ENCODE measurements at regions not wholly inside any gene's neighbourhood (a gene's known extent, or its start where the extent isn't known, plus 50 kb on each side); places are given as distances from the start of the nearest gene placed in this dataset.

- Mint-ChIP-seq H3K36me3 (ENCODE audit: low read depth) (no peaks in the 10 kb centered on the region), H3K4me3 (no peak overlapping the region), H3K27ac (no peak overlapping the region), H3K9me3 (no peaks in the 10 kb centered on the region), H3K27me3 (ENCODE audit: insufficient read depth, low read depth, poor library complexity) (no peaks in the 10 kb centered on the region), H3K4me1 (no peaks in the 10 kb centered on the region)
- Histone ChIP-seq H3F3A (replicated peaks; ENCODE audit: low read depth) (no peaks in the 10 kb centered on the region), H3K4me3 (no peak overlapping the region), H3K4me2 (no peak overlapping the region), H4K20me1 (replicated peaks; ENCODE audit: insufficient read depth) (no peaks in the 10 kb centered on the region), H3K27me3 (ENCODE audit: insufficient read depth) (no peaks in the 10 kb centered on the region), H2AFZ (no peak overlapping the region), H3K79me2 (replicated peaks; ENCODE audit: insufficient read depth) (no peaks in the 10 kb centered on the region), H3K9me2 (ENCODE audit: insufficient read depth) (no peaks in the 10 kb centered on the region), H3K4me1 (ENCODE audit: insufficient read depth) (no peaks in the 10 kb centered on the region), H3K27ac (ENCODE audit: low read depth) (no peak overlapping the region), H3K36me3 (ENCODE audit: insufficient read depth) (no peaks in the 10 kb centered on the region)
- no peak for ATAC-seq
- TF ChIP-seq STAT1 (IDR thresholded peaks at IDR 0.05; ENCODE audit: unreplicated experiment) (no peak), JUNB (IDR thresholded peaks at IDR 0.05; ENCODE audit: unreplicated experiment) (no peak), EZH2phosphoT487 (IDR thresholded peaks at IDR 0.05; ENCODE audit: unreplicated experiment) (no peak), ZNF331 (CRISPR knock-in tag; IDR thresholded peaks at IDR 0.05; ENCODE audit: low read depth) (no peak), CREB1 (CRISPR knock-in tag; IDR thresholded peaks at IDR 0.05; ENCODE audit: low read depth) (no peak), NANOG (IDR thresholded peaks at IDR 0.05; ENCODE audit: borderline replicate concordance) (no peak), ZNF114 (CRISPR knock-in tag; IDR thresholded peaks at IDR 0.05) (no peak), POLR2AphosphoS5 (IDR thresholded peaks at IDR 0.05; ENCODE audit: low read depth) (no peak), EZH2 (IDR thresholded peaks at IDR 0.05; ENCODE audit: low read depth, unreplicated experiment) (no peak)
- TF ChIP-seq, protein P1, sequence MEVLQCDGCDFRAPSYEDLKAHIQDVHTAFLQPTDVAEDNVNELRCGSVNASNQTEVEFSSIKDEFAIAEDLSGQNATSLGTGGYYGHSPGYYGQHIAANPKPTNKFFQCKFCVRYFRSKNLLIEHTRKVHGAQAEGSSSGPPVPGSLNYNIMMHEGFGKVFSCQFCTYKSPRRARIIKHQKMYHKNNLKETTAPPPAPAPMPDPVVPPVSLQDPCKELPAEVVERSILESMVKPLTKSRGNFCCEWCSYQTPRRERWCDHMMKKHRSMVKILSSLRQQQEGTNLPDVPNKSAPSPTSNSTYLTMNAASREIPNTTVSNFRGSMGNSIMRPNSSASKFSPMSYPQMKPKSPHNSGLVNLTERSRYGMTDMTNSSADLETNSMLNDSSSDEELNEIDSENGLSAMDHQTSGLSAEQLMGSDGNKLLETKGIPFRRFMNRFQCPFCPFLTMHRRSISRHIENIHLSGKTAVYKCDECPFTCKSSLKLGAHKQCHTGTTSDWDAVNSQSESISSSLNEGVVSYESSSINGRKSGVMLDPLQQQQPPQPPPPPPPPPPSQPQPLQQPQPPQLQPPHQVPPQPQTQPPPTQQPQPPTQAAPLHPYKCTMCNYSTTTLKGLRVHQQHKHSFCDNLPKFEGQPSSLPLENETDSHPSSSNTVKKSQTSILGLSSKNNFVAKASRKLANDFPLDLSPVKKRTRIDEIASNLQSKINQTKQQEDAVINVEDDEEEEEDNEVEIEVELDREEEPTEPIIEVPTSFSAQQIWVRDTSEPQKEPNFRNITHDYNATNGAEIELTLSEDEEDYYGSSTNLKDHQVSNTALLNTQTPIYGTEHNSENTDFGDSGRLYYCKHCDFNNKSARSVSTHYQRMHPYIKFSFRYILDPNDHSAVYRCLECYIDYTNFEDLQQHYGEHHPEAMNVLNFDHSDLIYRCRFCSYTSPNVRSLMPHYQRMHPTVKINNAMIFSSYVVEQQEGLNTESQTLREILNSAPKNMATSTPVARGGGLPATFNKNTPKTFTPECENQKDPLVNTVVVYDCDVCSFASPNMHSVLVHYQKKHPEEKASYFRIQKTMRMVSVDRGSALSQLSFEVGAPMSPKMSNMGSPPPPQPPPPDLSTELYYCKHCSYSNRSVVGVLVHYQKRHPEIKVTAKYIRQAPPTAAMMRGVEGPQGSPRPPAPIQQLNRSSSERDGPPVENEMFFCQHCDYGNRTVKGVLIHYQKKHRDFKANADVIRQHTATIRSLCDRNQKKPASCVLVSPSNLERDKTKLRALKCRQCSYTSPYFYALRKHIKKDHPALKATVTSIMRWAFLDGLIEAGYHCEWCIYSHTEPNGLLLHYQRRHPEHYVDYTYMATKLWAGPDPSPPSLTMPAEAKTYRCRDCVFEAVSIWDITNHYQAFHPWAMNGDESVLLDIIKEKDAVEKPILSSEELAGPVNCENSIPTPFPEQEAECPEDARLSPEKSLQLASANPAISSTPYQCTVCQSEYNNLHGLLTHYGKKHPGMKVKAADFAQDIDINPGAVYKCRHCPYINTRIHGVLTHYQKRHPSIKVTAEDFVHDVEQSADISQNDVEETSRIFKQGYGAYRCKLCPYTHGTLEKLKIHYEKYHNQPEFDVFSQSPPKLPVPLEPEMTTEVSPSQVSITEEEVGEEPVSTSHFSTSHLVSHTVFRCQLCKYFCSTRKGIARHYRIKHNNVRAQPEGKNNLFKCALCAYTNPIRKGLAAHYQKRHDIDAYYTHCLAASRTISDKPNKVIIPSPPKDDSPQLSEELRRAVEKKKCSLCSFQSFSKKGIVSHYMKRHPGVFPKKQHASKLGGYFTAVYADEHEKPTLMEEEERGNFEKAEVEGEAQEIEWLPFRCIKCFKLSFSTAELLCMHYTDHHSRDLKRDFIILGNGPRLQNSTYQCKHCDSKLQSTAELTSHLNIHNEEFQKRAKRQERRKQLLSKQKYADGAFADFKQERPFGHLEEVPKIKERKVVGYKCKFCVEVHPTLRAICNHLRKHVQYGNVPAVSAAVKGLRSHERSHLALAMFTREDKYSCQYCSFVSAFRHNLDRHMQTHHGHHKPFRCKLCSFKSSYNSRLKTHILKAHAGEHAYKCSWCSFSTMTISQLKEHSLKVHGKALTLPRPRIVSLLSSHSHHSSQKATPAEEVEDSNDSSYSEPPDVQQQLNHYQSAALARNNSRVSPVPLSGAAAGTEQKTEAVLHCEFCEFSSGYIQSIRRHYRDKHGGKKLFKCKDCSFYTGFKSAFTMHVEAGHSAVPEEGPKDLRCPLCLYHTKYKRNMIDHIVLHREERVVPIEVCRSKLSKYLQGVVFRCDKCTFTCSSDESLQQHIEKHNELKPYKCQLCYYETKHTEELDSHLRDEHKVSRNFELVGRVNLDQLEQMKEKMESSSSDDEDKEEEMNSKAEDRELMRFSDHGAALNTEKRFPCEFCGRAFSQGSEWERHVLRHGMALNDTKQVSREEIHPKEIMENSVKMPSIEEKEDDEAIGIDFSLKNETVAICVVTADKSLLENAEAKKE (CRISPR knock-in tag; IDR thresholded peaks at IDR 0.05), result no peak
- TF ChIP-seq, protein P2, sequence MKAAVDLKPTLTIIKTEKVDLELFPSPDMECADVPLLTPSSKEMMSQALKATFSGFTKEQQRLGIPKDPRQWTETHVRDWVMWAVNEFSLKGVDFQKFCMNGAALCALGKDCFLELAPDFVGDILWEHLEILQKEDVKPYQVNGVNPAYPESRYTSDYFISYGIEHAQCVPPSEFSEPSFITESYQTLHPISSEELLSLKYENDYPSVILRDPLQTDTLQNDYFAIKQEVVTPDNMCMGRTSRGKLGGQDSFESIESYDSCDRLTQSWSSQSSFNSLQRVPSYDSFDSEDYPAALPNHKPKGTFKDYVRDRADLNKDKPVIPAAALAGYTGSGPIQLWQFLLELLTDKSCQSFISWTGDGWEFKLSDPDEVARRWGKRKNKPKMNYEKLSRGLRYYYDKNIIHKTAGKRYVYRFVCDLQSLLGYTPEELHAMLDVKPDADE (IDR thresholded peaks at IDR 0.05), result no peak
- TF ChIP-seq, protein P3, sequence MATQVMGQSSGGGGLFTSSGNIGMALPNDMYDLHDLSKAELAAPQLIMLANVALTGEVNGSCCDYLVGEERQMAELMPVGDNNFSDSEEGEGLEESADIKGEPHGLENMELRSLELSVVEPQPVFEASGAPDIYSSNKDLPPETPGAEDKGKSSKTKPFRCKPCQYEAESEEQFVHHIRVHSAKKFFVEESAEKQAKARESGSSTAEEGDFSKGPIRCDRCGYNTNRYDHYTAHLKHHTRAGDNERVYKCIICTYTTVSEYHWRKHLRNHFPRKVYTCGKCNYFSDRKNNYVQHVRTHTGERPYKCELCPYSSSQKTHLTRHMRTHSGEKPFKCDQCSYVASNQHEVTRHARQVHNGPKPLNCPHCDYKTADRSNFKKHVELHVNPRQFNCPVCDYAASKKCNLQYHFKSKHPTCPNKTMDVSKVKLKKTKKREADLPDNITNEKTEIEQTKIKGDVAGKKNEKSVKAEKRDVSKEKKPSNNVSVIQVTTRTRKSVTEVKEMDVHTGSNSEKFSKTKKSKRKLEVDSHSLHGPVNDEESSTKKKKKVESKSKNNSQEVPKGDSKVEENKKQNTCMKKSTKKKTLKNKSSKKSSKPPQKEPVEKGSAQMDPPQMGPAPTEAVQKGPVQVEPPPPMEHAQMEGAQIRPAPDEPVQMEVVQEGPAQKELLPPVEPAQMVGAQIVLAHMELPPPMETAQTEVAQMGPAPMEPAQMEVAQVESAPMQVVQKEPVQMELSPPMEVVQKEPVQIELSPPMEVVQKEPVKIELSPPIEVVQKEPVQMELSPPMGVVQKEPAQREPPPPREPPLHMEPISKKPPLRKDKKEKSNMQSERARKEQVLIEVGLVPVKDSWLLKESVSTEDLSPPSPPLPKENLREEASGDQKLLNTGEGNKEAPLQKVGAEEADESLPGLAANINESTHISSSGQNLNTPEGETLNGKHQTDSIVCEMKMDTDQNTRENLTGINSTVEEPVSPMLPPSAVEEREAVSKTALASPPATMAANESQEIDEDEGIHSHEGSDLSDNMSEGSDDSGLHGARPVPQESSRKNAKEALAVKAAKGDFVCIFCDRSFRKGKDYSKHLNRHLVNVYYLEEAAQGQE (IDR thresholded peaks at IDR 0.05; ENCODE audit: unreplicated experiment), result no peak
- TF ChIP-seq, protein P4, sequence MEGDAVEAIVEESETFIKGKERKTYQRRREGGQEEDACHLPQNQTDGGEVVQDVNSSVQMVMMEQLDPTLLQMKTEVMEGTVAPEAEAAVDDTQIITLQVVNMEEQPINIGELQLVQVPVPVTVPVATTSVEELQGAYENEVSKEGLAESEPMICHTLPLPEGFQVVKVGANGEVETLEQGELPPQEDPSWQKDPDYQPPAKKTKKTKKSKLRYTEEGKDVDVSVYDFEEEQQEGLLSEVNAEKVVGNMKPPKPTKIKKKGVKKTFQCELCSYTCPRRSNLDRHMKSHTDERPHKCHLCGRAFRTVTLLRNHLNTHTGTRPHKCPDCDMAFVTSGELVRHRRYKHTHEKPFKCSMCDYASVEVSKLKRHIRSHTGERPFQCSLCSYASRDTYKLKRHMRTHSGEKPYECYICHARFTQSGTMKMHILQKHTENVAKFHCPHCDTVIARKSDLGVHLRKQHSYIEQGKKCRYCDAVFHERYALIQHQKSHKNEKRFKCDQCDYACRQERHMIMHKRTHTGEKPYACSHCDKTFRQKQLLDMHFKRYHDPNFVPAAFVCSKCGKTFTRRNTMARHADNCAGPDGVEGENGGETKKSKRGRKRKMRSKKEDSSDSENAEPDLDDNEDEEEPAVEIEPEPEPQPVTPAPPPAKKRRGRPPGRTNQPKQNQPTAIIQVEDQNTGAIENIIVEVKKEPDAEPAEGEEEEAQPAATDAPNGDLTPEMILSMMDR (conservative IDR thresholded peaks at IDR 0.05; ENCODE audit: low read depth in 2 of 2), result no peak
- no peak for DNase-seq (ENCODE audit: low spot score)
Measured at GRCh38 chr2:16958266-16958665, 292.6 kb upstream of the CYRIA start.

All from GM23338 (cell line).